NCI-H82 (cell line): ENCODE measurements at regions not wholly inside any gene's neighbourhood (a gene's known extent, or its start where the extent isn't known, plus 50 kb on each side); places are given as distances from the start of the nearest gene placed in this dataset.
"Not testable (repeated sequence)": the region's sequence is repeated elsewhere in the genome, so short reads cannot be mapped to it uniquely, and the experiment has no call there.

Source experiments
- DNase-seq: peaks from one replicate; lab custom pipeline; 2025; lab: John Stamatoyannopoulos, UW

GRCh38 chr2:176922545-176922944 is 290.0 kb upstream of the HNRNPA3 start:
- DNase-seq, result not testable (repeated sequence)

- DNase-seq, result no peak
Observed at GRCh38 chr2:176923205-176923604, 289.4 kb upstream of the HNRNPA3 start.

- no peak for DNase-seq
Observed at GRCh38 chr2:176924909-176925534, 287.6 kb upstream of the HNRNPA3 start.

DNA sequence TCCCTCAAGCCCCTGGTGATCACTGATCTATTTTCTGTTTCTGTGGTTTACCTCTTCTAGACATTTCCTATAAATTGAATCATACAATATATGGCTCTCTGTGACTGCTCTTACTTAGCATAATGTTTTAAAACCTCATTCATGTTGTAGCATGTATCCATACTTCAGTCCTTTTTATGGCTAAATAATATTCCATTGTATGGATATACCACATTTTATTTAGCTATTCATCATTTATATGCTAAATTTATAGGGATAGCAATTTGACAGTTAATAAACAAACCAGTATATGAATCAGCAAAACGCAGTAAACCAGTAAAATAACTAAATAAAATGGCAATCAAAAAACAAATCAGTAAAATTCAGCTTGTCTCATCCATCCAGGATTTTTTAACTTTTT is 286.1 kb upstream of the HNRNPA3 start:
- no peak for DNase-seq

DNA sequence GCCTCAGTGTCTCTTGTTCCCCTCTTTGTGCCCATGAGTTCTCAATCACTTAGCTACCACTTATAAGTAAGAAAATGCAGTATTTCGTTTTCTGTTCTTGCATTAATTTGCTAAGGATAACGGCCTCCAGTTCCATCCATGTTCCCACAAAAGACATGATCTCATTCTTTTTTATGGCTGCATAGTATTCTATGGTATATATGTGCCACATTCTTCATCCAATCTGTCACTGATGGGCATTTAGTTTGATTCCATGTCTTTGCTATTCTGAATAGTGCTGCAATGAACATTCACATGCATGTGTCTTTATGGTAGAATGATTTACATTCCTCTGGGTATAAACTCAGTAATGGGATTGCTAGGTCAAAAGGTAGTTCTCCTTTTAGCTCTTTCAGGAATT is 283.2 kb upstream of the HNRNPA3 start:
- not testable (repeated sequence) for DNase-seq

GRCh38 chr2:176931588-176932563 is 280.7 kb upstream of the HNRNPA3 start:
- DNase-seq, result no peak

DNA sequence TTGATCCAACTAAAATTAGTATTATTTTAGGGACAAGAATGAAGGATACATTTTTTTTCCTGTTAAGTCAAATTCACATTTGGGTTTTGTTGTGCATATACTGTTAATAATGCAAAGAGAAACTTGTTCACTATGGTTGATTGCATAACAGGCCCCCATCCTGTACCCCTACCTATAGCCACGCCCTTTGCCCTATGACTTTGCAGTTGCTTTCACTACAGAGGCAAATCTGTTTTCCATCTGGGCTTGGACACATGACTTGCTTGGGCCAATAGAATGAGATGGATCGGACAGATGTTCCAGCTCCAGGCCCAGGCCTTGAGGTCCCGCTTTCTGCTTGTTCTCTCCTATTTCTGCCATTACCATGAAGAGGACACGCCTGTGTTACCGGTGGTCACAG is 278.5 kb upstream of the HNRNPA3 start:
- no peak for DNase-seq

DNA sequence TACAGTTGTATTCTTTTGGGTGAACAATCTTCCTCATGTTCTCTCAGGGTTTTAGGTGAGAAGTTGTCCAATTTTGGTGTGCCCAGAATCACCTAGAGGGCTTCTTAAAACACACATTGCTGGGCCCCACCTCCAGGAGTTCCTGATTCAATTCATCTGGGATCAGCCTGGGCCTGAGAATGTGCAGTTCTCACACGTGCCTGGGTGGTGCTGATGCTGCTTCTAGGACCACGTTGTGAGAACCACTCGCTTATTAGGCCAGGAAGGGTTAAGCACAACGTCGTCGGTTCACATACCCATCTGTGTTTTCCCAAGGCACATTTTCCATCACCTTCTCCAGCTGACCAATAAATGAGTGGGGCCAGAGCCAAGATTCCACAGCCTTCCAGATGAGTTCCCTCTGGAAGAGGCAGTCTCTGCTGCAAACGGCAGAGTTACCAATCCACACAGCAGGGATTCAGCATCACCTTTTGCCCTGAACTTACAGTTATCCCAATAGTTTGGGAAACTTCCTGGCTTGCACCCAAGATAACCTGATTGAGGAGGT is 277.7 kb upstream of the HNRNPA3 start:
- no peak for DNase-seq

DNA sequence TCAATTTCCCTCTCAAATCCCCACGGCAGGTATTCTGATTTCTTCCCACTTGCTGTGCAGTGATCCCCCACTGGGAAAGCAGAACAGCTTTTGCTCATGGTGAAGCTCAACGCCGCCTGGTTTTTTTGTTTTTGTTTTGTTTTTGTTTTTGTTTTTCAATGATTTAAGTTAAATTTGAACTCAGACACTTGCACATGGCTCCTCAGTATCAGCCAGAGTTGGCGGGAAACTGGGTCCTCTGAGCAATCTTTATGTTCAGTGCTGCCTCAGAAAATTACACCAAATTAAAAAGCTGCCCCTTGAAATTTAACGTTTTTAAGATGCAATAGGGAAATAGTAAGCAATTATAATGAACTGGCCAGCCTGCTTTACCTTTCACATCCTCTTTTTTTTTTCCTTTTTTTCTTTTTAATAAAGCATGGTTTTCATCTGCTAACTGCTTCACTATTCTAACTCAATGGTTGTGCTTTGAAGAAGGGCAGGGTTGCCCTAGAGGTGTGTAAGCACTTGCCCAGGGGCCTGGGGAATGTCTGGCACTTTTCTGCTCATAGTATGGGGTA is 277.0 kb upstream of the HNRNPA3 start:
- no peak for DNase-seq

GRCh38 chr2:176936410-176936809 is 276.2 kb upstream of the HNRNPA3 start:
- no peak for DNase-seq

- DNase-seq, result no peak
Observed at GRCh38 chr2:176944998-176945397, 267.6 kb upstream of the HNRNPA3 start.

DNA sequence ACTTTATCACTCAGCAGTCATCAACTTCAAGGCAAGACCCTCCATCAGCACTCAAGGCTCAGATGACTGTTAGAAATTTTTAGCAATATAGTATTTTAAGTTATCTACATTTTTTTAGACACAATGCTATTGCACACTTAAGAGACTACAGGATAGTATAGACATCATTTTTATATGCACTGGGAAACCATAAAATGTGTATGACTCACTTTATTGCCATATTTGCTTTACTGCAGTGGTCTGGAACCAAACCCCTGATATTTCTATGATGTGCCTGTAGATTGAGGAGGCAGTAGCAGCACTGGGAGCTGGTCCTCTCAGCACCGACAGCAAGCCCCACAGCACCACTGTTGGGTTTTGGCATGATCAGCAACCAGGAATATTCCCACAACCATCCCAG is 264.8 kb upstream of the HNRNPA3 start:
- no peak for DNase-seq

- not testable (repeated sequence) for DNase-seq
Observed at GRCh38 chr2:176951218-176951617, 261.4 kb upstream of the HNRNPA3 start.

DNA sequence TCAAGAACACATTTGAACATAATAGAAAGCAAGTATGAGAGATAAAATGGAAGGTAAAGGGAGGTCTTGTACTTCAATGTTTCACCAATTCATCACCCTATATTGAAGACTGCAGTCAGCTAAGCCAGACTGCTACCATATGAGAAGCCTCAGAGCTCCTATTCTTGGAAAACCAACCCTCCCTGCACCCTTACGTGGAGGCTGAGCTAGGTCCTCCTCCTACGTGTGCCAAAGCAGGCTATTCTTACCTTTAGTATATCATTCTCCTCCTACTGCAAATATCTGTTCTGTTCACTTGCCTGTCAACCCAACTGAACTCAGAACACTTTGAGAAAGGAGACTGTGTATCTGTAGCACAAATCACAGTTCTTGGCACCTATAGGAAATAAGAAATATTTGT is 255.8 kb upstream of the HNRNPA3 start:
- DNase-seq, result no peak

DNA sequence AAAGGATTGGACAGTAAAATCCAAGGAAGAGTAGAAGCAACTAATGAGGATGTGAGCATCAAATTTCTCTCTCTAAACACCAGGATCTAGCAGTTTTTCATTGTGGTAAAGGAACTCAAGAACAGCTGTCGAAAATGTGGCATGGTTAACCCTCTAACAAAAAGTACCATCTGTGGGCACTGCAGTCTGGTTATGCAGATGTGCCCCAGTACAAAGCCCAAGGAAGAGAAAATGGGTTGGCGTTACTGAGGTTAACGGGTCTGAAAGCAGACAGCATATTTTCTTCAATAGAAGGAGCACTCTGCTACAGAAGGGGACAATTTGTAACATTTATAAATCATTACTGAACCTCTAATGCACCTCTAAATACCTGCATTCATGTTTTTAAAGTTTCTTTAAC is 253.0 kb upstream of the HNRNPA3 start:
- DNase-seq, result no peak

GRCh38 chr2:176960061-176960460 is 252.5 kb upstream of the HNRNPA3 start:
- DNase-seq, result no peak

DNA sequence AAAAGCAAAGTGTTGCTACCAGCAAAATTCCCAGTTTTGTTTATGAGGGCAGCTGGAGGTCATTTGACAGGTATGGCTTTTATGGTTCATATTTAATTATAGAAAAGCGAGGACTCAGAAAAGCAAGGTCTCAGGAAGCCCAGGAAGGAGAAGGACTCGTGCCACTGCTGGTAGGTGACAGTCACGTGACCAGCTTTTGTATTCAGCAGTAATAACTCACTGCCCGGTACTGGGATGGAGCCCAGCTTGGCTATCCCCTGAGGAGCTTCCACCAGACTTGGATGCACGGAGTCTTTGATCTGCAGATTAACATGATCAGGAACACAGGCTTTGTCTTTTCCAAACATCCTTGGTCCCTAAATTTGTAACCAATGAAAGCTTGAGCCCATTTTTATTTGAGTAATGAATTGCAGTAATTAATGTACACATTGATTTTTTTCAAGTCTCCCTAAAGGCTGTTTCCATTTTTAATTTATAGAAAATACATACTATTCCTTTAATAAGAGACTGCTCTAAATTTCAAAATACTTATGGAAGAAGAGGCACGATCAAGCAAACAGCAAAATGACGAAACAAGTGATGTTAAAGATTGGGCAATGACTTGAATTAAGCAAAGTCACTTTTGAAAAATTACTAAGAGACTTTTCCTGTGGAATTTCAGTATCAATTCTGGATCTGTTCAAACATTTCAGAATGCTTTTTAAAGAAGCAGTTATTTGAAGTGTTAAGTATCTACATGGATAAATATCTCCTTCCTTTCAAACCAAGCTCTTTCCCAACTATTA is 251.7 kb upstream of the HNRNPA3 start:
- DNase-seq, result peak; percentile 30

GRCh38 chr2:176961775-176962619 is 250.6 kb upstream of the HNRNPA3 start:
- DNase-seq, result no peak

DNA sequence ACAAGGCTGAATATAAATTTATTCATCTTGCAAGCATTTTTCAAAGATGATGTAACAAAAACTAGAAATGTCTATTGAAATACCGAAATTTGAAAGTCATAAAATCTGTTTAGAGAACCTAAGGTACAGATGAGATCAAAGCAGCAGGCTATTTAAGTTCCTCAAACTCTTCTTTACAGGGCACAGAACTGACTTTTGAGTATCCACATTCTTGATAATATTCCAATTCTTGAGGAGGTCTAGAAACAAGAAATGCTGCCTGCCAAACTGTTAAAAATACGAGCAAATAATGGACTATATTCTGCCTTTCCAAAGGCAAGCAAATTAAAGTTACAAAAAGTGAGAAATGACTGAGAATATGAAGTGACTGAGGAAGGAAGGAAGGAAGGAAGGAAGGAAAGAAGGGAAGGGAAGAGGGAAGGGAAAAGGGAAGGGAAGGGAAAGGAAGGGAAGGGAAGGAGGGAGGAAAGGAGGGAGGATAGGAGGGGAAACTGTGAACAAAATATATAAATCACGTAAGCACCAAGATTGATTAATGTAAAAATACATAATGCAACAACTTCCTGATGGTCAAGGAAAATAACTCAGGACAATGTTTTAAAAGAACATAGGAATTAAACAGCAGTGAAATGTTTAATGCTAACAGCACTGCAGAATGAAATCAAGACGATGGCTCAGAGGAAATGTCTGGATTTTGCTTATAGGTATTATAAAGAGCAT is 248.9 kb upstream of the HNRNPA3 start:
- no peak for DNase-seq

GRCh38 chr2:176967911-176968450 is 244.6 kb upstream of the HNRNPA3 start:
- DNase-seq, result no peak
